ENCODE measurements at regions not wholly inside any gene's neighbourhood (a gene's known extent, or its start where the extent isn't known, plus 50 kb on each side); places are given as distances from the start of the nearest gene placed in this dataset.
A peak's percentile ranks its signal among the peaks of the same experiment; 100 is the strongest.

DNA sequence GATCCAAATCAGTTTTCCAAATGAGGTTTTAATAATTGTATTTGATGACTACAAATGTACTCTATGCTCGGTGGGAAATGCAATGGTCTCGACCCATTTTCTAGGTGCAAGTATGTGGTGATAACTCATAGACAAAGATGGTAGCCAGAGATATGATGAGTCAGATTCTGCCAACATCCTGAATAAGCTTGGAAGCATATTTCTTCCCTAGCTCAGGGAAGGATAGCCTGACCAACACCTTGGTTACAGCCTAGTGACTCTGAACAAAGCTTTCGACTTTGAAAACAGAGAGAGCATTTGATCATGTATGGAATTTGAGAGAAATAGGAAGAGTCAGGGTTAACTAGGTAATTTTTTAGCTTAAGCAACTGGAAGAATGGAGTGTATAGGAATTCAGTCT, 128.3 kb upstream of the MYOCD start:
- no peak for DNase-seq

DNA sequence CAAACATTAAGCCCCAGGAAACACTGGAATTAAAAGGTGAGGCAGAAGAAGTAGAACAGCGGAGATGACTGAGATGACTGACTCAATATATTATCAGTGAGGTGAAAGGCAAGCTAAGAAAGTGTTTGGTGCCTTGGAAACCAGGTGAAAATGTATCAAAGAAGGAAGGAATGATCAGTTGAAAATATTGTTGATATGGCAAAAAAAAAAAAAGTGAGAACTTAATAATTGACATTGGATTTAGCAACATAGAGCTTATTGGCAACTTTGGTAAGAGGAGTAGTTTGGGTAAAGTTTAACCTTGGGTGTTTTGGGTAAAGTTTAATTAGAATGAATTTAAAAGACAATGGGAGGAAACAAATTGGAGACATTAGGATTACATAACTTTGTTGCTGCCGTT, 127.7 kb upstream of the MYOCD start:
- DNase-seq = no peak

DNA sequence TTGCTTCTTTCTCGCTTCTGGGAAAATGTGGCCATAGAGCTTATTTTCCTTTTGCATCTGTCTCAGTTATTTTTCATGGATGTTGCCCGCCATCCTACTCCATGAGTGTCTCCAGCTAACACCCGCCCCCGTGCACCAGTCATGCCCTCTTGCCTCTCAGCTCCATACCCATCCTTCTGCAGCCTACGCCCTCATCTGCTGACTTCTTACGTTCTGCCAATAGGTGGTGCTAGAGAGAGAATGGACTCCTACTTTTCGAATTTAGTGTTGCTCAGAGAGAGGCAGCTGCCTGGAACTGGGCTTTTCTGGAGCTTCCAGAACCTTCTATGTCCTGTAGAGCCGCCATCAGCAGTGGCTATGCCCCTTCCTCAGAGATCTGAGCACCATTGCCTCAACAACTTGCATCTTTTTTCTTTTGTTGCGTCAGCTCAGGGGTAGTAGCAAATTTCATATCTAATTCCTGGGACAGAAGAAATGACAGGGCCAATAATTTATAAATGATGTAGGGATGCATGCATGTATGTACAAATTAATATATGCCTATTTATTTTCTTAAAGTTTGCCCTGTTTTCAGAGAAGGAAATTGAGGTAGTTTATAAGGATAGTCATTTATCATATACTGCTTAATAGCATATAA, 119.7 kb upstream of the MYOCD start:
- DNase-seq = peak in 1 of 2 experiments; percentile 1

DNA sequence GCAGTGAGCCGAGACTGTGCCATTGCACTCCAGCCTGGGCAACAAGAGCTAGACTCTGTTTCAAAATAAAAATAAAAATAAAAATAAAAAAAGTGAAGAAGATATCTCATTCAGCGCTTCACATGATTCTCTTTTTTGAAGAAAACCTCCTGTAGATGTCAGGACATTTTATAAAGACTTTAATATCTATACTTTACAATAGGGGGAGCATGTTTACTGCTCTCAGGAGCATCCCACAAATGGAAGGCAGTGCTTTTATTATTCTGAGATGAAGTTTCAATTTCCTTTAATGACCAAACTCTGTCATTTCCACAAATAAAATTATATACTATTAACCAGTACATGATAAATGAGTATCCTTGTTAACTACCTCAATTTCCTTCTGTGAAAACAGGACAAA, 118.7 kb upstream of the MYOCD start:
- DNase-seq = no peak

DNA sequence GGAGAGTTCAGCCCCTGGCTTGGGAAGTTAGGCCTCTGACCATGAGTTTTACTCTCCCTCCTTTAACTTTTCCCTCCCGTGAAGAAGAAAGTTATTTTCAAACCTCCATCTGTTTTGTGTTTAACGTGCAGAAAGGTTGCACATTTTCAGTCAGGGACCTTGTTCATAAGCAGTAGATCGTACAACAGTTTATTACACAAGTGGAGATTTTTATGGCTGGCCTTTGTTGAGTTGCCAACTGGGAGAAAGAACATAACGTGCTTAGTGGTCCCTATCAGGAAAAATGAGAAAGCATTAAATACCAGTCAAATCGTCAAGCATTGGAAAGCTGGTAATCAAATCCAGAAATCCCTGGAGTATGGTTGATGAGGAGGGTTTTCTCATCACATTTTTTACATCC, 117.9 kb upstream of the MYOCD start:
- DNase-seq = no peak

DNA sequence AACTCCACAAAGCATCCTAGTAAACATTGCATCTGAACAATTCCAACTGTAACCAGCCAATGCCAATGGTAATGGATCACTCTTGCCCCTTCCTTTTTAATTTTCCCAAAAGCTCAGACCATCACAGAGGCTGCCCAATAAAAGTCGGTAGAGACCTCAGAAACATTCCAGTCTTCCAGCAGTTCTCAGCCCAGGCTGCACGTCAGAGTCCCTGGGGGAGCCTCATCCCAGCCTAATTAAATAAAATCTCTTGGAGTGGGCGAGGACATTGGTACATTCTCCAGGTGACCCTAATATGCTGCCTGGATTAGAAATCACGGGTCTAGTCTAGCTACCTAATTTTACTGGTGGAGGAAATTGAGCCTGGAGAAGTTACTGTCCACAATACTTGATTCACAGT, 117.1 kb upstream of the MYOCD start:
- DNase-seq = no peak

DNA sequence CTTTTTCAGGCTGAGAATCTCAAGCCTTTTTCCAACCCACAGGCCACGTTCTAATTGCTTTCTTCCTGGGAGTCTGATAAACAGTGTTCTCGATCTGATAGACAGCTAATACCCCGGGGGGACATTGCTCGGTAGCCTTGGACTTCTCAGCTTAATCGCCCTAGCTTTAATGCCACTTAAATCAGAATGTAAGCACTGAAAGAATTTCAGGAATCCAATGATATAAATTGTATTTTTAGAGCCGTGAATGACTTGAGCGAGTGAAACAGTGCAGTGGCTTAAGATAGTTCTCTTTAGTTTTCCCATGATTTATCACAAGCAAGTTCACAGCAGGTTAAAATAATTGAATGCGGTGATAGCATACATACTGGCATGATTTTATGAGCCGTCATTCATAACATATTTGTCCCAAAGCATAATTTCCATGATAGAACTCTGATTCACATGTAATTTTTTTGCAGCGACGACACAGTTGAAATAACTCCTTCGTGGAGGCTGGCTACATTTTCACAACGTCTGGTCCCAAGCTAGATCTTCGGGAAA, 116.1 kb upstream of the MYOCD start:
- DNase-seq = no peak

DNA sequence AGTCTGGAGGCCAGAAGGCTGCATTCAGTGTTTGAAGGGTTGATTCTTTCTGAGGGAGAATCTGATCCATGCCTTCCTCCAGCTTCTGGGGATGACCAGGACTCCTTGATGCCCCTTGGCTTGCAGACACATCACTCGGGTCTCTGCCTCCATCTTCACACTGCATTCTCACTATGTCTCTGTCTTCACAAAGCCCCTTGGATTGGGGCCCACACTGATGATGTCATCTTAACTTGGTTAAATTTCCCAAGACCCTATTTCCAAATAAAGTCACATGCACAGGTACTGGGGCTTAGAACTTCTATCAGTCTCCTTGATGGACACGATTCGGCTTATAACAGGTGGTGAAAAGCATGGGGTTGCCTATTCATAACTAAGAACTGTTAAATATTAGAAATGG, 112.1 kb upstream of the MYOCD start:
- no peak for DNase-seq

DNA sequence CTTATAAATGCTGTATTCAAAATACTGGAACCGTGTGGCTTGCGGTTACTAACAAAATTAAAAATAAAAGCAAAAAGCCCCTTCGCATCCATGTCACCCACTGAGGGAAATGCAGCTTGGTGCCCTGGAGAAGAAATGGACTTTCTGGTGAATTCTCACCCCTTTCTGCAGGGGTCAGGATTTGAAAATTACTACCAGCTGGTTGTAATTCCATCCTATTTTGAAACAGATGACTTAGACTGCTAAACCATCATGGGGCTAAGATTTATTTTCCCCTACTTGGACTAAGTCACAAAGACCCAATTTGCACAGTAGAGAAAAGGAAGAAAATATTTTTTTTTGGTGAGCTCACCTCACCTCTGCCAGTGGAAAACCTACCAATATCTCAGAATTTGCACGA, 111.4 kb upstream of the MYOCD start:
- DNase-seq = no peak

DNA sequence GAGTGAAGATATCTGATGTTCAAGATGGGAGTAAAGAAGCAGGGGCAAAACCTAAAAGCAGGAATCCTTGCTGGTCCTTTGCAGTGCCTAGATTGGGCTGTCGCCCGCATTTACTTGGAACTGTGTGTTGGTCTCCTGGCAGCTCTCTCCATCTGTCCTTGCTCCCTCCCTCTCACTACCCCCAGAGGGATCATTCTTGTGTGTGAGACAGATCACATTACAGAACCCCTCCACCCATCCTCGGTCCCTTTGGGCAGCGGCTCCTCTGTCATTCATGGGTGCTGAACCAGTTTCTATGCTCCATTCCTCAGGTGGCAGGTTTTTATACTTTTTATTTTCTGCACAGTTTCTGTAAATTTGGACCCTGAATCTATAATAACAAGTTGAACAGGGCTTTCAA, 99.4 kb upstream of the MYOCD start:
- no peak for DNase-seq

DNA sequence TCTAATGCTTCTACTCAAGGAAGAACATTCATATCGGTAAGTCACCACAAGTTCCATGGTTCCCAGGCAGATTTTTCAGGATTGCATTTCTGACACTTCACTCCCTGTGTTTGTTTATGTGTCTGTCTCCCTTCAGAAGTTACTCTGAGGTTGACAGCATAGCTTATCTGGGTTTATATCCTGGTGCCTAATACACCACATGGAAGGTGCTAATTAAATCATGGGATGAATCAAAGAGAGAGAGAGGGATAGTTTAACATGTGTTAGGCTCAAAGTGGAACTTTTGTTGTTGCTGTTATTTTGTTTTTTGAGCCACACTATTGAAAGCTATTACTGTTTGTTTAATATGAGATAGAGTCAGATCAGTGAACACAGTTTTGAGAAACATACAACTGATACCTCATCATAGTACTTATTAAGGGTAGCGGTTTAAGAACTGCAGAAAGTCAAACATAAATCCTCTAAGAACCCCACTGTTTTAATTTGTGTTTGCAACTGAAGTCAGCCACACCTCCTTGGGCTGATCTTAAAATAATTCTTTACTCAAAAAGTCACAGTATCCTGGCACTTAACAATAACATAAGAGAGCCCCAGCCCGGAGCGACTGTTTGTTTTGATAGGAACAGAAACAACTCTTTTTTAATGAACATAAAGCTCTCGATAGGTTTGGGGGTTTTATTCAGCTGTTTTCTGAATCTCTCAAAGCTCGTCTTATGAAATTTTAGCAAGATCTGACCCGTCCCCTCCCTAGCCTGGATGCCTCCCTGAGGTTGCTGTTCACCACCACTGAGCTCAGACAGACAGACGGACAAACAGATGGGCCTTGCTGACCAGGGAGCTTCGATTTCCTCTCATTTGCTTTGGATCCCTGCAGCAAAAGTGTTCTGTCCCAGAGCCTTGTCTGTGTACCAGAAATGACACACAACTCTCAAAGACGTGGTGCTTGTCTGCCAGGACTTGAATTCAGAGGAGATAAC, 98.3 kb upstream of the MYOCD start:
- no peak for DNase-seq

DNA sequence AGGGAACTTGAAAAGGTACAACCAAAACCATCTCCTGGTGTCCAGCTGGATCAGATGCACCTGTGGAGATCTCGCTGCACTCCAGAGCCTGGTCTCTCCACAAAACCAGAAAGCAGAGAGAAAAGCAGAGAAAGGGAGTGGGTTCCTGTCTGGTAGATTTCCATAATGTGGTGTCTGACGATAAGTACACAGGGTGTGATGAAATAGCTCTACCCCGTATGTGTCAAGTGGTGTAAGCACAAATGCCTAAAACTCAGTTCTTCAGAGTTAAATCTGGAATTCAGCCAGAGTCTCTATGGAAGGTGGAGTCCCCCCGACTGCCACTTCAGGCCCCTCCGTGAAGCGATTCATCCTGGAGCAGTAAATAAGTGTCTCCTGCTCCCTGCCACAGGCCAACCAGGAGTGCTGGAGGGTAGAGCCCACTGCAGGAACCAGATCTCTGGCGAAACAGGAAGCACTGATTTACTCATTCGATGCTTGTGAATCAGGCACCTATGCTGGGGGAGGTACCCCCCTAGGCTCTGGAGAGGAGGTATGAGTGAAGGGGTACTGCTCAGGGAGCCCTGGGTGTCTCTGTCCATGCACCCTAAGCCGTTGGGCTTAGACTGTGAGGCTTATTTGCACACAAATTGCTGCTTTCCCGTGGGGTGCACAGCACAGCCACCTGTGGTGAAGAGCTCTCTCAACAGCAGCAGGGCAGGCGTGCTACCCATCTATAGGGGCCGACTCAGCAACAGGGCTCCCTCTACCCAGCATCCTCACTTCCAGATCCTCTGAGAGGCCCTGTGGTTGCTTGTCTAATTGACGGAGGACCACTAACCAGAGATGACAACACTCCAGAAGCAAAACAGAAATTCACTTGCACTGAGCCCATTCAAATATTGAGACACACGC, 97.1 kb upstream of the MYOCD start:
- DNase-seq = no peak

DNA sequence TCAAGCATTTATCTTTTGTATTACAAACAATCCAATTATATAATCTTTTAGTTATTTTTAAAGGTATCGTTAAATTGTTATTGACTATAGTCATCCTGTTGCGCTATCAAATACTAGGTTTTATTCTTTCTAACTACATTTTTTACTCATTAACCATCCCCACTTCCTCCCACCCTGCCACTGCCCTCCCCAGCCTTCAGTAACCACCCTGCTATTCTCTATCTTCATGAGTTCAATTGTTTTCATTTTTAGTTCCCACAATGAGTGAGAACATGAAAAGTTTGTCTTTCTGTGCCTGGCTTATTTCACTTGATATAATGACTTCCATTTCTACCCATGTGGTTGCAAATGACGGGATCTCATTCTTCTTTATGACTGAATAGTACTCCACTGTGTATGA, 94.1 kb upstream of the MYOCD start:
- no peak for DNase-seq

DNA sequence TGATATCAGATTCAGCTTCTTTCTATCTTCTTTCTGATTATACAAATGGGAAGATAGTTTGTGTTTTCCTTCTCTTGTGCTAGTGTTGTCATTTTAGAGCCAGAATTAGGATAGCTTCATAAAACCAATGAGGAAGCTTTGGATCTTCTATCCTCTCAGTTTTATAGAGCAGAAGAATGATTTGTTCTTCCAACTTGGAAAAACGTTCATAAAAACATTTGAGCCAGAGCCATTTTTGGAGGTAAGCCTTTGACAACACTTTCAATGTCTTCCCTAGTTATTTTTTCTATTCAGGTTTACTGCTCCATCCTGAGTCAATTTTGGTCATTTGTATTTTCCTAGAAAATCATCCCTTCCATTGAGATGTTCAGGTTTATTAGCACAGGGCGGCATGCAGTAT, 91.2 kb upstream of the MYOCD start:
- DNase-seq = no peak

DNA sequence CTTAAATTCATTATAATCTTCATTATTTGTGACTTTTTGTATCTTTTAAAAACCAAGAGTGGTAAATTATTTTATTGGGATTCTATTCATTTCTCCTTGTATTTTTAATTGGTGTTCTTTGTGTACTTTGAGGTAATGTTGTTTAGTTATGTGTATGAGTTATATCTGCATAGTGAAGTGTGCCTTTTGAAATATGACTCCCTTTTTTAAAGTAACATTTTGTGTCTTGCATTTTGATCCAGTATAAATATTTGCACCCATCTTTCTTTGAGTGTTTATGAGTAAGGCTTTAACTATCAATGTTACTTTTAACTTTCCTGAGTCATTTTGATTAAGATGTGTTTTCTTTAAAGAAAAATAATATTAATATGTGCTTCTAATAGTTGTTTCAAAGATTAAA, 90.0 kb upstream of the MYOCD start:
- DNase-seq = no peak

DNA sequence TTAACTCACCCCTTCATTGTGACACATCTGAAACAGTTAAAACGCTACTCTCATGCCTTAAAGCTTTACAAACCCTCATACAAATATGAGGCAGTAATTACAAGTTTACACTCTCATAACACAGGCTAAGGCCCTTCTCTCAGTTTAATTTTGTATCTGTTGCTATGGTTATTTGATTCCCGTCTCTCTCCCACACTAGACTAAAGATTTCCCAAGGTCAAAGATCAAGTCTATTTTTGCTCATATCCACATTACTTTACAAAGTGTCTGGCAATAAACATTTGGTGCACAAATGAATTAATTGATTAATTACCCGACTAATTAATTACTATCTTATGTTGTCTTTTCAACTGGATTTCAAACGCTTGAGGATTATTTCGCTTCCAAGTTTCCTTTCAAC, 86.4 kb upstream of the MYOCD start:
- no peak for DNase-seq

DNA sequence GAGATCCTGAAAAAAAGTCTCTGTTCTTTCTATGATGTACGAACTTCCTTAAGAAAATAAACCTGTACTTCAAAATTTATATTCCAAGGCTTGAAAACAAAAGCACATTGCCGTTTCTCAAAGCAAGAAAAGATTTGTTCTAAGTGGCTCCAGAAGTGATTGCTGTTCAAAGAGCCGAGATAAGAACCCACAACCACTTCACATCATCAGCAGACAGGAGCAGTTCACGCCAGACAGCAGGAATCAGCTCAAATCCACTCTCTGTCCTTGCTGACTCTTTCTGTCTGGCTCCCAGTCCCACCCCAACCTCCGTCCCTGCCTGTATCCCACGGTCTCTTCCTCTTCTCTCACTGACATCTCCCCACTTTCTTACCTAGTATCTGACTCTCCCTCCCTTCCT, 85.0 kb upstream of the MYOCD start:
- no peak for DNase-seq

DNA sequence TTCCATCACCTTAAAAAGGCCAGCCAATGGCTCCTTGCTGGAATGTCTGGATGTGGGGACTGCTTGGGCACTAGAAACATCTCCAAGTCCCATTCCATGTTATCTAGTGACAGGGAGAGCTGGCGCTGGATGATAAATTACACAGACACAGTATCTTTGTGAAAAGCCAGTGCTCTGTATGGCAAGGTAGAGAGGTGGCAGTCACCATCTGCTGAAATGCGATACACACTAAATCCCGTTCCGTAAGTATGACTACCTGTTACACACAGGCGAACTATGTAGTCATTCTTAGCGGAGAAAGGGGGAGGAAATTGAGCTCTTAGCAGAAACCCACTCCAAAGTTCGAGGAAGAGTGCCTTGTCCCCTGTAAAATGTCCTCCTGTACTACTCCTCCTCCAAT, 81.0 kb upstream of the MYOCD start:
- no peak for DNase-seq

DNA sequence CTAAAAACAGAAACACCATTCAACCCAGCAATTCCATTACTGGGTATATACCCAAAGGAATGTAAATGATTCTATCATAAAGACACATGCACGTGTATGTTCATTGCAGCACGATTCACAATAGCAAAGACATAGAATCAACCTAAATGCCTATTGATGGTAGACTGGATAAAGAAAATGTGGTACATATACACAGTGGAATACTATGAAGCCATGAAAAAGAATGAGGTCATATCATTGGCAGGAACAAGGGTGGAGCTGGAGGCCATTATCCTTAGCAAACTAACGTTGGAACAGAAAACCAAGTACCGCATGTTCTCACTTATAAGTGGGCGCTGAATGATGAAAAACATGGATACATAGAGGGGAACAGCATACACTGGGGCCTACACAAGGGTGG, 77.2 kb upstream of the MYOCD start:
- no peak for DNase-seq

DNA sequence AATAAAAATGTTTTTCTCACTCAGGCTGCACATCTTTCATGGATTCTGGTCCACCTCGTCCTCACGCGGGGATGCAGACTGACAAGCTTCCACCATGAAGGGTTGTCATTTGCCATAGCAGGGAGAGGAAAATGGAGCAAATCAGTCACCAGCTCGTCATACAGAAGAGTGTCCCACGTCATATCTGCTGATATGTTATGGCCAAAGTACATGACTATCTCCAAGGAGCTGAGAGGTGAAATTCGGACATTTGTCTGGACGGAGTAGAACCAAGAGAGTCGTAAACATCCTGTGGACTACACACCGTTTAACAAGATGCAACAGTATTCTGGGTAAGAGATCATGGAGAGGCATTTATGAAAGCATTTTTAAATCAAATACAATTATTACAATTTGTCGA, 75.3 kb upstream of the MYOCD start:
- no peak for DNase-seq

DNA sequence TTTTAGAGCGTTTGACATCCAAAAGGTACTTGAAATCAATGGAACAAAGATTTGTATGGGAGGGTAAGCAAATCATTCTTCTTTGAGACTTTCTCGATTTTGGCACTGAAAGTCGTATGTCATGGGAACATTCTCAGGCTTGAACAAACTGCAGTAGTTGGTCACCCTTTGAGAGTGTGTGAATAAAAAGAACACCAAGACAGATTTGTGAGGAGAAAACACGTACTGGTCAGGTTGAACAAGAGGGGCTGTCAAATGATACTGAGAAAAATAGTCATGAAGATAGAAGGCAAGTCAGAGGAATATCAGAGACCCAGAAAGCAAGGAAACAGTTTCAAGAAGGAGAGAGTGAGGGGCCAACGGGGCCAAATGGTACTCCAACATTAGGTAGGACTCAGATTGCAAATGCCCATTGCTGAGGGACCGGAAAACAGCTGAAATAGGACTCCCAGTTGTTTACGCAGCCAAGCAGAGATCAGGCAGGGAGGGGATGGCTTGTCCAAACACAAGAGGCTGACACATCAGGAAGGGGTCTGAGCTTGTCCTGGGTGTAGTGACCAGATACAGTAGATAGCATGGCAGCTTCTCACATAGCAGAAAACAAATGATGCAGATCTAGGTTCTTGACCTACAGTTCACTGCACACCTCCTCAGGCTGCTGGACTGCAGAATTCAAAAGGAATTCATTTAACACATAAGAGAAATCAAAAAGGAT, 74.5 kb upstream of the MYOCD start:
- DNase-seq = no peak

DNA sequence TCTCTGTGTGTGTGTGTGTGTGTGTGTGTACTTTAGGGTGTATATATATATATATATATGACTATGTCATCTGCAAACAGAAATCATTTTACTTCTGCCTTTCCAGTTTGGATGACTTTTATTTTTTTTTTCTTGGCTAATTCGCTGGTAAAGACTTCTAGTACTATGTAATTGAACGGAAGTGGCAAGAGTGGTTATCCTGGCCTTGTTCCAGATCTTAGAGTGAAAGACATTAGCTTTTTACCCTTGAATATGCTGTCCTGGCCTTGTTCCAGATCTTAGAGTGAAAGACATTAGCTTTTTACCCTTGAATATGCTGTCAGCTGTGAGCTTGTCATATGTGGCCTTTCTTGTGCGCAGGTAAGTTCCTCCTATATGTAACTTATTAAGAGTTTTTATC, 72.7 kb upstream of the MYOCD start:
- no peak for DNase-seq

DNA sequence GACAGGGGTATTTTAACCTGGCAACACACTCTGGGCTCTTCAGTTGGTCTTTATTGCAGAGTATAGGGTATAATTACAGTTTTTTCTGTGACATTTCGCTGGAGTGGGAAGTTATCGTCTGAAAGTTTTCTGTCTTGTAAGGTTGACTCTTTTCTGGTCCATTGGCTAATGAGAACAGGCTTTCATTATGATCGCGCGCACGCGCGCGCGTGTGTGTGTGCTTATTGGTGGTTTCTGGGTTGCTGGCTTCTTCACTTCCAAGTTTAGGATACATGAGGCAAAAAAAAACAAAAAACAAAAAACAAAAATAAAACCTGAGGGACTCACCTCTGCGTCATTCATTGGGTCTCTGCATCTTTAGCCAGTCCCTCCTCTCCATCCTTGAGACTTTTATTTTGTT, 68.7 kb upstream of the MYOCD start:
- DNase-seq = no peak

All from NCI-H2081 (cell line).